H1 (cell line): ENCODE measurements at regions not wholly inside any gene's neighbourhood (a gene's known extent, or its start where the extent isn't known, plus 50 kb on each side); places are given as distances from the start of the nearest gene placed in this dataset.

Experiments
- POLR2A ChIP-seq, 2 experiments: IDR thresholded peaks; 1 replicate in 1 of 2; 2 replicates in 1 of 2; pipeline ENCODE4 v1.6.1; 2011; ENCODE audit warnings: low read depth in 2 of 2, low read length in 2 of 2, mild to moderate bottlenecking in 2 of 2; ENCODE audit errors: control extremely low read depth in 1 of 2
- RFX5 ChIP-seq: IDR thresholded peaks from 2 replicates; pipeline ENCODE4 v1.6.1; 2011; ENCODE audit warnings: low read depth, low read length, improper control_type of control experiment, borderline replicate concordance
- SIN3A ChIP-seq, 2 experiments: IDR thresholded peaks in 1 of 2; conservative IDR thresholded peaks in 1 of 2; 2 replicates each; pipeline ENCODE4 v1.6.1; 2011 to 2012; ENCODE audit warnings: low read length in 2 of 2, improper control_type of control experiment in 1 of 2, low read depth in 1 of 2, mild to moderate bottlenecking in 1 of 2
- USF2 ChIP-seq: IDR thresholded peaks from 2 replicates; pipeline ENCODE4 v1.6.1; 2011; ENCODE audit warnings: low read length, improper control_type of control experiment
- TF ChIP-seq, protein P1 (sequence below), 3 experiments: IDR thresholded peaks; 1 replicate in 2 of 3; 2 replicates in 1 of 3; pipeline versions ENCODE4 v1.5.1 to v1.6.1; 2011; ENCODE audit warnings: low read length in 3 of 3, mild to moderate bottlenecking in 3 of 3, inconsistent platforms in 2 of 3, low read depth in 1 of 3, moderate library complexity in 1 of 3; ENCODE audit not compliant: insufficient read depth in 1 of 3; ENCODE audit errors: control extremely low read depth in 1 of 3
- TF ChIP-seq, protein P2 (sequence below): IDR thresholded peaks from 2 replicates; pipeline ENCODE4 v1.6.1; 2012; ENCODE audit warnings: inconsistent platforms

DNA sequence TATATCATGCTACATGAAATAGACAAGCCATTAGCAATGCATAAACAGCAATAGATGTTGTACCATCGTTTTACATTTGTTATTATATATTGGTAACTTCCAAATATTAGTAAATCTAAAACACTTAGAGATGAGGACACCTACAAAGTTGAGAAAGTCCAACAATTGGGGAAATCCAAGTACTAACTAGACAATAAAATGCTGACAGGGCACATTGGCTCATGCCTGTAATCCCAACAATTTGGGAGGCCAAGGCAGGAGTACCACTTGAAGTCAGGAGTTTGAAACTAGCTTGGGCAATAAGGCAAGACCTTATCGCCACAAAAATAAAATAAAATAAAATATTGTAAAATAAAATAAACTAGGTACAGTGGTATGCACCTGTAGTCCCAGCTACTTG, 1023.1 kb downstream of the SUCLG1 start:
- TF ChIP-seq, protein P1, sequence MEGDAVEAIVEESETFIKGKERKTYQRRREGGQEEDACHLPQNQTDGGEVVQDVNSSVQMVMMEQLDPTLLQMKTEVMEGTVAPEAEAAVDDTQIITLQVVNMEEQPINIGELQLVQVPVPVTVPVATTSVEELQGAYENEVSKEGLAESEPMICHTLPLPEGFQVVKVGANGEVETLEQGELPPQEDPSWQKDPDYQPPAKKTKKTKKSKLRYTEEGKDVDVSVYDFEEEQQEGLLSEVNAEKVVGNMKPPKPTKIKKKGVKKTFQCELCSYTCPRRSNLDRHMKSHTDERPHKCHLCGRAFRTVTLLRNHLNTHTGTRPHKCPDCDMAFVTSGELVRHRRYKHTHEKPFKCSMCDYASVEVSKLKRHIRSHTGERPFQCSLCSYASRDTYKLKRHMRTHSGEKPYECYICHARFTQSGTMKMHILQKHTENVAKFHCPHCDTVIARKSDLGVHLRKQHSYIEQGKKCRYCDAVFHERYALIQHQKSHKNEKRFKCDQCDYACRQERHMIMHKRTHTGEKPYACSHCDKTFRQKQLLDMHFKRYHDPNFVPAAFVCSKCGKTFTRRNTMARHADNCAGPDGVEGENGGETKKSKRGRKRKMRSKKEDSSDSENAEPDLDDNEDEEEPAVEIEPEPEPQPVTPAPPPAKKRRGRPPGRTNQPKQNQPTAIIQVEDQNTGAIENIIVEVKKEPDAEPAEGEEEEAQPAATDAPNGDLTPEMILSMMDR (IDR thresholded peaks at IDR 0.05; ENCODE audit: control extremely low read depth in 1 of 3, insufficient read depth in 1 of 3, low read depth in 1 of 3, low read length in 3 of 3), result no peak
- TF ChIP-seq, protein P2, sequence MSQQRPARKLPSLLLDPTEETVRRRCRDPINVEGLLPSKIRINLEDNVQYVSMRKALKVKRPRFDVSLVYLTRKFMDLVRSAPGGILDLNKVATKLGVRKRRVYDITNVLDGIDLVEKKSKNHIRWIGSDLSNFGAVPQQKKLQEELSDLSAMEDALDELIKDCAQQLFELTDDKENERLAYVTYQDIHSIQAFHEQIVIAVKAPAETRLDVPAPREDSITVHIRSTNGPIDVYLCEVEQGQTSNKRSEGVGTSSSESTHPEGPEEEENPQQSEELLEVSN, result no peak
- TF ChIP-seq SIN3A (conservative IDR thresholded peaks at IDR 0.05 in 1 of 2, IDR thresholded peaks at IDR 0.05 in 1 of 2; ENCODE audit: low read depth in 1 of 2, low read length in 2 of 2) (no peak), USF2 (no peak), RFX5 (no peak), POLR2A (IDR thresholded peaks at IDR 0.05; ENCODE audit: control extremely low read depth in 1 of 2, low read depth in 2 of 2, low read length in 2 of 2) (no peak)
